ENCODE measurements at regions not wholly inside any gene's neighbourhood (a gene's known extent, or its start where the extent isn't known, plus 50 kb on each side); places are given as distances from the start of the nearest gene placed in this dataset.

- no peaks in the 10 kb centered on the region for H3K36me3 Mint-ChIP-seq (ENCODE audit: insufficient read depth, unreplicated experiment)
- Histone ChIP-seq H3K27me3 (replicated peaks; ENCODE audit: control insufficient read depth, insufficient read depth, low read length) (no peaks in the 10 kb centered on the region), H3K4me1 (no peaks in the 10 kb centered on the region), H3K36me3 (ENCODE audit: control insufficient read depth, insufficient read depth, low read length) (no peaks in the 10 kb centered on the region), H3K4me3 (ENCODE audit: low read depth, low read length) (no peak overlapping the region), H3K9me3 (no peaks in the 10 kb centered on the region)
- ChIA-PET CTCF (no interaction called here), POLR2A (no interaction called here)
- intact Hi-C loops (cut with micrococcal nuclease; ENCODE audit: unreplicated experiment), result no loop called here
- H3K27me3 Mint-ChIP-seq (ENCODE audit: insufficient read depth, unreplicated experiment), result no peaks in the 10 kb centered on the region
- TF ChIP-seq CTCF (IDR thresholded peaks at IDR 0.05; ENCODE audit: insufficient read depth in 1 of 2, low read depth in 1 of 2, low read length in 1 of 2, severe bottlenecking in 1 of 2, unreplicated experiment in 1 of 2), result no peak
- no peak for DNase-seq
- no peak overlapping the region for H3K27ac Mint-ChIP-seq (ENCODE audit: unreplicated experiment)
- no peaks in the 10 kb centered on the region for H3K4me1 Mint-ChIP-seq (ENCODE audit: low read depth, unreplicated experiment)
- no peaks in the 10 kb centered on the region for H3K9me3 Mint-ChIP-seq (ENCODE audit: unreplicated experiment)
- H3K4me3 Mint-ChIP-seq (ENCODE audit: unreplicated experiment), result no peak overlapping the region
- no TSS peak for BruUV-seq (replicated peaks)
Observed at GRCh38 chr6:14401246-14401645, 283.7 kb downstream of the CD83 start.

- intact Hi-C loops (cut with micrococcal nuclease; ENCODE audit: unreplicated experiment), result no loop called here
Observed at GRCh38 chr6:14406614-14407331, 289.2 kb downstream of the CD83 start.

GRCh38 chr6:14408446-14408845 is 290.9 kb downstream of the CD83 start:
- no peaks in the 10 kb centered on the region for H3K27me3 ChIP-seq (replicated peaks; ENCODE audit: control insufficient read depth, insufficient read depth, low read length)
- CTCF ChIA-PET, result no interaction called here
- Mint-ChIP-seq H3K4me1 (ENCODE audit: low read depth, unreplicated experiment) (no peaks in the 10 kb centered on the region), H3K36me3 (ENCODE audit: insufficient read depth, unreplicated experiment) (no peaks in the 10 kb centered on the region), H3K27me3 (ENCODE audit: insufficient read depth, unreplicated experiment) (no peaks in the 10 kb centered on the region), H3K4me3 (ENCODE audit: unreplicated experiment) (no peak overlapping the region), H3K9me3 (ENCODE audit: unreplicated experiment) (no peaks in the 10 kb centered on the region), H3K27ac (ENCODE audit: unreplicated experiment) (no peak overlapping the region)
- H3K9me3 ChIP-seq, result no peaks in the 10 kb centered on the region
- POLR2A ChIA-PET, result no interaction called here
- BruUV-seq (replicated peaks), result no TSS peak
- peaks cover 3% of the 10 kb centered on the region; the same call in 1 of the 2 replicates for H3K4me1 ChIP-seq
- no peaks in the 10 kb centered on the region for H3K36me3 ChIP-seq (ENCODE audit: control insufficient read depth, insufficient read depth, low read length)
- H3K4me3 ChIP-seq (ENCODE audit: low read depth, low read length), result no peak overlapping the region
- intact Hi-C loops (cut with micrococcal nuclease; ENCODE audit: unreplicated experiment), result no loop called here
- TF ChIP-seq CTCF (IDR thresholded peaks at IDR 0.05; ENCODE audit: insufficient read depth in 1 of 2, low read depth in 1 of 2, low read length in 1 of 2, severe bottlenecking in 1 of 2, unreplicated experiment in 1 of 2), result no peak
- no peak for DNase-seq

More at GRCh38 chr6:14406614-14407331, 289.2 kb downstream of the CD83 start:
- H3K27ac Mint-ChIP-seq (ENCODE audit: unreplicated experiment), result no peak overlapping the region
- no peaks in the 10 kb centered on the region for H3K27me3 ChIP-seq (replicated peaks; ENCODE audit: control insufficient read depth, insufficient read depth, low read length)
- H3K36me3 Mint-ChIP-seq (ENCODE audit: insufficient read depth, unreplicated experiment), result no peaks in the 10 kb centered on the region
- H3K9me3 Mint-ChIP-seq (ENCODE audit: unreplicated experiment), result no peaks in the 10 kb centered on the region
- H3K9me3 ChIP-seq, result no peaks in the 10 kb centered on the region
- H3K4me1 ChIP-seq, result peaks cover 3% of the 10 kb centered on the region; the same call in 1 of the 2 replicates
- POLR2A ChIA-PET, result no interaction called here
- no peak for DNase-seq
- H3K36me3 ChIP-seq (ENCODE audit: control insufficient read depth, insufficient read depth, low read length), result no peaks in the 10 kb centered on the region
- CTCF ChIA-PET, result no interaction called here
- BruUV-seq (replicated peaks), result no TSS peak
- H3K4me3 Mint-ChIP-seq (ENCODE audit: unreplicated experiment), result no peak overlapping the region
- no peak for TF ChIP-seq CTCF (IDR thresholded peaks at IDR 0.05; ENCODE audit: insufficient read depth in 1 of 2, low read depth in 1 of 2, low read length in 1 of 2, severe bottlenecking in 1 of 2, unreplicated experiment in 1 of 2)
- H3K27me3 Mint-ChIP-seq (ENCODE audit: insufficient read depth, unreplicated experiment), result no peaks in the 10 kb centered on the region
- no peaks in the 10 kb centered on the region for H3K4me1 Mint-ChIP-seq (ENCODE audit: low read depth, unreplicated experiment)
- H3K4me3 ChIP-seq (ENCODE audit: low read depth, low read length), result no peak overlapping the region

Data from Caco-2 (cell line).